ENCODE measurements at regions not wholly inside any gene's neighbourhood (a gene's known extent, or its start where the extent isn't known, plus 50 kb on each side); places are given as distances from the start of the nearest gene placed in this dataset.

- Histone ChIP-seq H3K27me3 (no peaks in the 10 kb centered on the region), H3K27ac (no peak overlapping the region), H3K9me3 (no peaks in the 10 kb centered on the region), H3K4me1 (no peaks in the 10 kb centered on the region), H3K4me3 (no peak overlapping the region), H3K36me3 (ENCODE audit: low read depth, missing control alignments) (no peaks in the 10 kb centered on the region)
- 72 to 81% methylated on average over 1 of the region's 1 CpG for WGBS, 2 donors
- intact Hi-C loops (cut with DNase I; ENCODE audit: low total_unique reads): no loop called here
- no peak for DNase-seq
- TF ChIP-seq POLR2A (IDR thresholded peaks at IDR 0.05) (no peak), CTCF (IDR thresholded peaks at IDR 0.05) (no peak)
Measured at GRCh38 chr3:73215281-73215680, 153.8 kb downstream of the EBLN2 start.

GRCh38 chr3:73215901-73216300 is 154.4 kb downstream of the EBLN2 start:
- H3K27me3 ChIP-seq: no peaks in the 10 kb centered on the region
- no peaks in the 10 kb centered on the region for H3K36me3 ChIP-seq (ENCODE audit: low read depth, missing control alignments)
- 79 to 88% methylated on average over 4 of the region's 4 CpGs for WGBS, 2 donors
- no peak for DNase-seq
- H3K4me1 ChIP-seq: no peaks in the 10 kb centered on the region
- H3K27ac ChIP-seq: no peak overlapping the region
- H3K9me3 ChIP-seq: no peaks in the 10 kb centered on the region
- intact Hi-C loops (cut with DNase I; ENCODE audit: low total_unique reads): no loop called here
- TF ChIP-seq POLR2A (IDR thresholded peaks at IDR 0.05) (no peak), CTCF (IDR thresholded peaks at IDR 0.05) (no peak)
- no peak overlapping the region for H3K4me3 ChIP-seq

- no peak for DNase-seq
- Histone ChIP-seq H3K27me3 (no peaks in the 10 kb centered on the region), H3K4me1 (no peaks in the 10 kb centered on the region), H3K36me3 (ENCODE audit: low read depth, missing control alignments) (no peaks in the 10 kb centered on the region), H3K4me3 (no peak overlapping the region), H3K27ac (no peak overlapping the region), H3K9me3 (no peaks in the 10 kb centered on the region)
- WGBS, 2 donors: 95 to 100% methylated on average over 1 of the region's 1 CpG
- no peak for TF ChIP-seq POLR2A (IDR thresholded peaks at IDR 0.05)
- no peak for TF ChIP-seq CTCF (IDR thresholded peaks at IDR 0.05)
- intact Hi-C loops (cut with DNase I; ENCODE audit: low total_unique reads): no loop called here
Measured at GRCh38 chr3:73216310-73216709, 154.9 kb downstream of the EBLN2 start.

GRCh38 chr3:73222126-73222525 is 160.7 kb downstream of the EBLN2 start:
- no peaks in the 10 kb centered on the region for H3K4me1 ChIP-seq
- no peak for TF ChIP-seq CTCF (IDR thresholded peaks at IDR 0.05)
- no peak for TF ChIP-seq POLR2A (IDR thresholded peaks at IDR 0.05)
- H3K9me3 ChIP-seq: no peaks in the 10 kb centered on the region
- H3K36me3 ChIP-seq (ENCODE audit: low read depth, missing control alignments): no peaks in the 10 kb centered on the region
- no peaks in the 10 kb centered on the region for H3K27me3 ChIP-seq
- no peak overlapping the region for H3K27ac ChIP-seq
- intact Hi-C loops (cut with DNase I; ENCODE audit: low total_unique reads): no loop called here
- DNase-seq: no peak
- no peak overlapping the region for H3K4me3 ChIP-seq
- 82 to 83% methylated on average over 4 of the region's 4 CpGs for whole genome bisulfite sequencing, 2 donors

- Histone ChIP-seq H3K4me3 (no peak overlapping the region), H3K36me3 (ENCODE audit: low read depth, missing control alignments) (no peaks in the 10 kb centered on the region), H3K27ac (no peak overlapping the region), H3K9me3 (no peaks in the 10 kb centered on the region), H3K27me3 (no peaks in the 10 kb centered on the region), H3K4me1 (no peaks in the 10 kb centered on the region)
- DNase-seq: no peak
- TF ChIP-seq CTCF (IDR thresholded peaks at IDR 0.05) (no peak), POLR2A (IDR thresholded peaks at IDR 0.05) (no peak)
- intact Hi-C loops (cut with DNase I; ENCODE audit: low total_unique reads): no loop called here
- WGBS, 2 donors: 92 to 93% methylated on average over 8 of the region's 8 CpGs
Measured at GRCh38 chr3:73225146-73225855, 163.8 kb downstream of the EBLN2 start.
